WTC11 (cell line): ENCODE measurements at regions not wholly inside any gene's neighbourhood (a gene's known extent, or its start where the extent isn't known, plus 50 kb on each side); places are given as distances from the start of the nearest gene placed in this dataset.
"Not testable (repeated sequence)": the region's sequence is repeated elsewhere in the genome, so short reads cannot be mapped to it uniquely, and the experiment has no call there.

Experiments used
- ATAC-seq: fragments of 200-7000 bp; cut with Tn5 transposase; 2 replicates; pipeline ENCODE4 v1.10.0; 2021; ENCODE audit warnings: mild to moderate bottlenecking, moderate library complexity
- CTCF ChIA-PET: fragments of 300-600 bp; sonication (Branson Sonifier 250); formaldehyde crosslinking; loops from one replicate; lab custom pipeline; 2021; ENCODE audit warnings: antibody characterized with exemption; lab: Charles Lee
- POLR2A ChIA-PET: fragments of 350-600 bp; sonication (Branson Sonifier 250); formaldehyde crosslinking; loops from one replicate; lab custom pipeline; 2021; ENCODE audit warnings: antibody characterized with exemption; lab: Charles Lee
- DNase-seq: peaks from one replicate; pipeline ENCODE4 v3.0.0; 2021; ENCODE audit warnings: low spot score
- H3K27ac Mint-ChIP-seq: 2 replicates; pipeline ENCODE4 v1.8.0; 2021; ENCODE audit warnings: mixed read lengths
- H3K27me3 Mint-ChIP-seq: 2 replicates; pipeline ENCODE4 v1.8.0; 2021; ENCODE audit warnings: low read depth, mild to moderate bottlenecking, moderate library complexity, mixed read lengths
- H3K36me3 Mint-ChIP-seq: 2 replicates; pipeline ENCODE4 v1.8.0; 2021; ENCODE audit warnings: mixed read lengths
- H3K4me1 Mint-ChIP-seq: 2 replicates; pipeline ENCODE4 v1.8.0; 2022; ENCODE audit warnings: mixed read lengths
- H3K4me3 Mint-ChIP-seq: 2 replicates; pipeline ENCODE4 v1.8.0; 2021; ENCODE audit warnings: mild to moderate bottlenecking, moderate library complexity, mixed read lengths
- H3K9me3 Mint-ChIP-seq: 2 replicates; pipeline ENCODE4 v1.8.0; 2021; ENCODE audit warnings: mixed read lengths
- GRHL2 ChIP-seq: fragments of 250-450 bp; sonication (Bioruptor Pico); IDR thresholded peaks from 2 replicates; pipeline ENCODE4 v1.8.0; 2022; ENCODE audit warnings: mild to moderate bottlenecking, moderate library complexity; ENCODE audit not compliant: insufficient replicate concordance, severe bottlenecking
- JAZF1 ChIP-seq: fragments of 250-450 bp; sonication (Bioruptor Pico); IDR thresholded peaks from 2 replicates; pipeline ENCODE4 v1.9.0; 2021; ENCODE audit warnings: moderate library complexity, mild to moderate bottlenecking, inconsistent platforms
- NR3C1 ChIP-seq: sonication (generic); formaldehyde crosslinking; conservative IDR thresholded peaks from 2 replicates; pipeline ENCODE4 v1.8.1; 2023; ENCODE audit warnings: low read depth, mild to moderate bottlenecking, missing genetic modification reagents
- SMAD3 ChIP-seq: sonication (generic); formaldehyde crosslinking; IDR thresholded peaks from 2 replicates; pipeline ENCODE4 v1.8.0; 2022; ENCODE audit warnings: missing genetic modification reagents, mild to moderate bottlenecking, borderline replicate concordance
- SMAD4 ChIP-seq: sonication (generic); formaldehyde crosslinking; IDR thresholded peaks from 2 replicates; pipeline ENCODE4 v1.8.0; 2022; ENCODE audit warnings: mild to moderate bottlenecking, missing genetic modification reagents
- TCF7 ChIP-seq: sonication (generic); formaldehyde crosslinking; IDR thresholded peaks from 2 replicates; pipeline ENCODE4 v1.8.0; 2022; ENCODE audit warnings: mild to moderate bottlenecking, low read depth, missing genetic modification reagents, moderate library complexity
- ZNF121 ChIP-seq: sonication (generic); formaldehyde crosslinking; IDR thresholded peaks from 2 replicates; pipeline ENCODE4 v1.8.0; 2023; ENCODE audit warnings: missing genetic modification reagents
- ZNF263 ChIP-seq: sonication (generic); formaldehyde crosslinking; IDR thresholded peaks from 2 replicates; pipeline ENCODE4 v1.8.1; 2022; ENCODE audit warnings: low read depth, mild to moderate bottlenecking, moderate library complexity, missing genetic modification reagents
- ZNF317 ChIP-seq: sonication (generic); formaldehyde crosslinking; IDR thresholded peaks from 2 replicates; pipeline ENCODE4 v1.8.1; 2023; ENCODE audit warnings: low read depth, mild to moderate bottlenecking, moderate library complexity, missing genetic modification reagents, borderline replicate concordance
- ZNF671 ChIP-seq: fragments of 250-450 bp; sonication (Bioruptor Pico); IDR thresholded peaks from 2 replicates; pipeline ENCODE4 v1.8.0; 2021; ENCODE audit warnings: mild to moderate bottlenecking
- TF ChIP-seq, protein P1 (sequence below): fragments of 250-450 bp; sonication (Bioruptor Pico); IDR thresholded peaks from 2 replicates; pipeline ENCODE4 v1.9.0; 2021; ENCODE audit warnings: mild to moderate bottlenecking
- TF ChIP-seq, protein P2 (sequence below): sonication (generic); formaldehyde crosslinking; IDR thresholded peaks from 2 replicates; pipeline ENCODE4 v1.8.0; 2022; ENCODE audit warnings: mild to moderate bottlenecking, missing genetic modification reagents
- TF ChIP-seq, protein P3 (sequence below): sonication (generic); formaldehyde crosslinking; IDR thresholded peaks from 2 replicates; pipeline ENCODE4 v1.8.1; 2022; ENCODE audit warnings: mild to moderate bottlenecking, moderate library complexity, missing genetic modification reagents
- TF ChIP-seq, protein P4 (sequence below): fragments of 250-450 bp; sonication (Bioruptor Pico); IDR thresholded peaks from 2 replicates; pipeline ENCODE4 v1.9.0; 2021; ENCODE audit warnings: moderate library complexity, mild to moderate bottlenecking, inconsistent platforms, borderline replicate concordance
- TF ChIP-seq, protein P5 (sequence below): fragments of 250-450 bp; sonication (Bioruptor Pico); IDR thresholded peaks from 2 replicates; pipeline ENCODE4 v2.1.2; 2022; ENCODE audit warnings: mild to moderate bottlenecking, moderate library complexity
- TF ChIP-seq, protein P6 (sequence below): sonication (generic); formaldehyde crosslinking; IDR thresholded peaks from 2 replicates; pipeline ENCODE4 v1.8.0; 2023; ENCODE audit warnings: missing genetic modification reagents

DNA sequence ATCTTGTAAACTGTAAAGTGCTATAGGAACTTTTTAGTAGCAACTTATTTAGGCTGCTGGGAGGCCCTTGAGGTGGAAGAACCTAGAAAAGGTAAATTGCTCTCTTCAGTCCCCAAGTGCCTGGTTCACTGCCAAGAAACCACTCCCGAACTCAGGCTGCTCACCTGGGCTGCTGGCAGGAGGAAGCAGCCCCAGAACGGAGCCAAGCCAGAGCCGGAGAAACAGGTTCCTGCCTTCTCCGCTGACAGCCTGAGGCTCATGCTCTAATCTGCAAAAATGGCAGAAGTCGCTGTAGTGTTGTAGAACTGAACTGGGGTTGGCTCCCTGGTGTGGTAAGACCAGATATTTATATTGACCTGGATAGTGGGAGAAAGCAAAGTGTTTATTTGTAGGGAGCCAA lies 136.0 kb downstream of the CUL2 start:
- Mint-ChIP-seq H3K4me3 (no peak overlapping the region), H3K36me3 (no peaks in the 10 kb centered on the region), H3K4me1 (peaks cover 6% of the 10 kb centered on the region), H3K9me3 (no peaks in the 10 kb centered on the region), H3K27ac (peak overlapping the region; percentile 87; the same call in 1 of the 2 replicates), H3K27me3 (no peaks in the 10 kb centered on the region)
- DNase-seq (no peak), ATAC-seq (peak; percentile 57; the same call in 1 of the 2 replicates)
- no peak for TF ChIP-seq ZNF671 (CRISPR knock-in tag)
- no peak for TF ChIP-seq SMAD3 (CRISPR knock-in tag)
- TF ChIP-seq NR3C1 (CRISPR knock-in tag): no peak
- TF ChIP-seq, protein P1, sequence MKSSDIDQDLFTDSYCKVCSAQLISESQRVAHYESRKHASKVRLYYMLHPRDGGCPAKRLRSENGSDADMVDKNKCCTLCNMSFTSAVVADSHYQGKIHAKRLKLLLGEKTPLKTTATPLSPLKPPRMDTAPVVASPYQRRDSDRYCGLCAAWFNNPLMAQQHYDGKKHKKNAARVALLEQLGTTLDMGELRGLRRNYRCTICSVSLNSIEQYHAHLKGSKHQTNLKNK (CRISPR knock-in tag): no peak
- ChIA-PET POLR2A (no interaction called here), CTCF (no interaction called here)

DNA sequence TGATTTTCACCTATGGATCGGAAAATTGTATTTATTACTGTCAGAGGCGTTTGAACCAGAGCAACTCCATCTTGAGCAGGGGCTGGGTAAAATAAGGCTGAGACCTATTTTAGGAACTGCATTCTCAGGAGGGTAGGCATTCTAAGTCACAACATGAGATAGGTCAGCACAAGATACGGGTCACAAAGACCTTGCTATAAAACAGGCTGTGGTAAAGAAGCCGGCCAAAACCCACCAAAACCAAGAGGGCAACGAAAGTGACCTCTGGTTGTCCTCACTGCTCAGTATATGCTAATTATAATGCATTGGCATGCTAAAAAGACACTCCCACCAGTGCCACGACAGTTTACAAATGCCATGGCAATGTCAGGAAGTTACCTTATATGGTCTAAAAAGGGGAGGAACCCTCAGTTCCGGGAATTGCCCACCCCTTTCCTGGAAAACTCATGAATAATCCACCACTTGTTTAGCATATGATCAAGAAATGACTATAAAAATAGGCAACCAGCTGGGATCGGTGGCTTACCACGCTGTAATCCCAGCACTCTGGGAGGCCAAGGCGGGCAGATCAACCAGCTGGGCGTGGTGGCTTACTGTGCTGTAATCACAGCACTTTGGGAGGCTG lies 136.3 kb upstream of the PARD3 start:
- not testable (repeated sequence) for H3K4me1 Mint-ChIP-seq, H3K9me3 Mint-ChIP-seq, ATAC-seq, H3K27me3 Mint-ChIP-seq, H3K4me3 Mint-ChIP-seq, DNase-seq, H3K36me3 Mint-ChIP-seq, H3K27ac Mint-ChIP-seq
- POLR2A ChIA-PET: interaction anchor here (0.6 kb wide), 1 partner anchor 633 kb away, joined by 4 read pairs; no protein-coding TSS in a partner anchor
- CTCF ChIA-PET: interaction anchor here (1.9 kb wide), 1 partner anchor 13 kb away, joined by 8 read pairs; no protein-coding TSS in a partner anchor

DNA sequence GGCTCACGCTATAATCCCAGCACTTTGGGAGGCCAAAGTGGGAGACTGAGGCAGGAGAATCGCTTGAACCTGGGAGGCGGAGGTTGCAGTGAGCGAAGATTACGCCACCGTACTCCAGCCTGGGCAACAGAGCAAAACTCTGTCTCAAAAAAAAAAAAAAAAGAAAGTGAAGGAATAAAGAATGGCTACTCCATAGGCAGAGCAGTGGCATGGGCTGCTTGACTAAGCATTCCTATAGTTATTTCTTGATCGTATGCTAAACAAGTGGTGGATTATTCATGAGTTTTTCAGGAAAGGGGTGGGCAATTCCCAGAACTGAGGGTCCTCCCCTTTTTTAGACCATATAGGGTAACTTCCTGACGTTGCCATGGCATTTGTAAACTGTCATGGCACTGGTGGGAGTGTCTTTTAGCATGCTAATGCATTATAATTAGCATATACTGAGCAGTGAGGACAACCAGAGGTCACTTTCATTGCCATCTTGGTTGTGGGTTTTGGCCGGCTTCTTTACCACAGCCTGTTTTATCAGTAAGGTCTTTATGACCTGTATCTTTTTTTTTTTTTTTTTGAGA lies 130.9 kb upstream of the PARD3 start:
- CTCF ChIA-PET: interaction anchor here (0.8 kb wide), 1 partner anchor 8 kb away, joined by 4 read pairs; no protein-coding TSS in a partner anchor

DNA sequence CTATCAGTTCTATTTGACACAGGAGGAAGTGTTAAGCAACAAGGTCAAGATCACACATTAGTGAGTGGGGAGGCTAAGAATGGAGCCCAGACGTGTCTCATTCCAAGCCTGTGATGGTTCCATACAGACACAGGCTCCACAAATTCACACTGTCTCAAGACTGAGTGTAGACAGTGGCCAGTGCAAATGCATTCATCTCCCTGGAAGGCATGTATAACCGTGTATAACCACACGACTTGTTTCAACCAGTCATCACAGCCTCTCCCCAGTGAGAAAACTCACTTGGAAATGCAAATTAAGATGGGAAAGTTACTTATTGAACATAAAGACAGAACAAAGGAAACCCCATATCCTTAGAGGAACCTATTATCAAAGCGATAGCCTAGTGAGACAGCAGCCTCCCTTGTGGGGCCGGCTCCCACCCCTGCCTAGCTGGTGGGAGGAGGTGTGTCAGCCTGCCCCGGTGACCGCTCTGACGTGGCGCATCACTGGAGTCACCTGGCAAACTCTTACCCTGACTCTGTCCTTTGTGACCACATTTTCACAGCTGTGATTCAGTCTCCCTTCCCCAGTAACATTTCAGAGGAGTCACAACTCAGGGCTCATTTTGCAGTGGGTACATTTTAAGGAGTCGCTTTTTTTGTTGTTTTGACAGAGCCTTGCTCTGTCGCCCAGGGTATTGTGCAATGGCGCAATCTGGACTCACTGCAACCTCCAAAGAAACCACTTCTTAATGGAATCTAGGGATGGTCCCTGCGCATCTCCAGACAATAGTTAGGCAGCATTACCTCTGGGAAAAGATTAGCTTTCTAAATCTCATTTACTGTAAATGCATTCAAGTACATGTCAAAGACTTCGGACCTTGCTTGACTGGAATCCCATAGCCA lies 126.6 kb upstream of the PARD3 start:
- ChIA-PET POLR2A (no interaction called here), CTCF (no interaction called here)
- Mint-ChIP-seq H3K27me3 (no peaks in the 10 kb centered on the region), H3K9me3 (peaks cover 8% of the 10 kb centered on the region; the same call in 1 of the 2 replicates), H3K36me3 (no peaks in the 10 kb centered on the region), H3K27ac (no peak overlapping the region), H3K4me3 (no peak overlapping the region), H3K4me1 (peaks cover 47% of the 10 kb centered on the region)
- ATAC-seq: peak; percentile 32
- DNase-seq: no peak
- TF ChIP-seq ZNF317 (CRISPR knock-in tag) (no peak), ZNF263 (CRISPR knock-in tag) (no peak), TCF7 (CRISPR knock-in tag) (no peak), JAZF1 (CRISPR knock-in tag) (no peak), SMAD3 (CRISPR knock-in tag) (no peak), SMAD4 (CRISPR knock-in tag) (no peak), ZNF121 (no peak), GRHL2 (no peak)
- TF ChIP-seq, protein P2, sequence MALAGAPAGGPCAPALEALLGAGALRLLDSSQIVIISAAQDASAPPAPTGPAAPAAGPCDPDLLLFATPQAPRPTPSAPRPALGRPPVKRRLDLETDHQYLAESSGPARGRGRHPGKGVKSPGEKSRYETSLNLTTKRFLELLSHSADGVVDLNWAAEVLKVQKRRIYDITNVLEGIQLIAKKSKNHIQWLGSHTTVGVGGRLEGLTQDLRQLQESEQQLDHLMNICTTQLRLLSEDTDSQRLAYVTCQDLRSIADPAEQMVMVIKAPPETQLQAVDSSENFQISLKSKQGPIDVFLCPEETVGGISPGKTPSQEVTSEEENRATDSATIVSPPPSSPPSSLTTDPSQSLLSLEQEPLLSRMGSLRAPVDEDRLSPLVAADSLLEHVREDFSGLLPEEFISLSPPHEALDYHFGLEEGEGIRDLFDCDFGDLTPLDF (CRISPR knock-in tag): no peak
- TF ChIP-seq, protein P3, sequence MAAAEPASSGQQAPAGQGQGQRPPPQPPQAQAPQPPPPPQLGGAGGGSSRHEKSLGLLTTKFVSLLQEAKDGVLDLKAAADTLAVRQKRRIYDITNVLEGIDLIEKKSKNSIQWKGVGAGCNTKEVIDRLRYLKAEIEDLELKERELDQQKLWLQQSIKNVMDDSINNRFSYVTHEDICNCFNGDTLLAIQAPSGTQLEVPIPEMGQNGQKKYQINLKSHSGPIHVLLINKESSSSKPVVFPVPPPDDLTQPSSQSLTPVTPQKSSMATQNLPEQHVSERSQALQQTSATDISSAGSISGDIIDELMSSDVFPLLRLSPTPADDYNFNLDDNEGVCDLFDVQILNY: no peak
- TF ChIP-seq, protein P4, sequence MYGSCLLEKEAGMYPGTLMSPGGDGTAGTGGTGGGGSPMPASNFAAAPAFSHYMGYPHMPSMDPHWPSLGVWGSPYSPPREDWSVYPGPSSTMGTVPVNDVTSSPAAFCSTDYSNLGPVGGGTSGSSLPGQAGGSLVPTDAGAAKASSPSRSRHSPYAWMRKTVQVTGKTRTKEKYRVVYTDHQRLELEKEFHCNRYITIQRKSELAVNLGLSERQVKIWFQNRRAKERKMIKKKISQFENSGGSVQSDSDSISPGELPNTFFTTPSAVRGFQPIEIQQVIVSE (CRISPR knock-in tag): no peak
- TF ChIP-seq, protein P5, sequence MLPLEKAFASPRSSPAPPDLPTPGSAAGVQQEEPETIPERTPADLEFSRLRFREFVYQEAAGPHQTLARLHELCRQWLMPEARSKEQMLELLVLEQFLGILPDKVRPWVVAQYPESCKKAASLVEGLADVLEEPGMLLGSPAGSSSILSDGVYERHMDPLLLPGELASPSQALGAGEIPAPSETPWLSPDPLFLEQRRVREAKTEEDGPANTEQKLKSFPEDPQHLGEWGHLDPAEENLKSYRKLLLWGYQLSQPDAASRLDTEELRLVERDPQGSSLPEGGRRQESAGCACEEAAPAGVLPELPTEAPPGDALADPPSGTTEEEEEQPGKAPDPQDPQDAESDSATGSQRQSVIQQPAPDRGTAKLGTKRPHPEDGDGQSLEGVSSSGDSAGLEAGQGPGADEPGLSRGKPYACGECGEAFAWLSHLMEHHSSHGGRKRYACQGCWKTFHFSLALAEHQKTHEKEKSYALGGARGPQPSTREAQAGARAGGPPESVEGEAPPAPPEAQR (CRISPR knock-in tag): no peak
- TF ChIP-seq, protein P6, sequence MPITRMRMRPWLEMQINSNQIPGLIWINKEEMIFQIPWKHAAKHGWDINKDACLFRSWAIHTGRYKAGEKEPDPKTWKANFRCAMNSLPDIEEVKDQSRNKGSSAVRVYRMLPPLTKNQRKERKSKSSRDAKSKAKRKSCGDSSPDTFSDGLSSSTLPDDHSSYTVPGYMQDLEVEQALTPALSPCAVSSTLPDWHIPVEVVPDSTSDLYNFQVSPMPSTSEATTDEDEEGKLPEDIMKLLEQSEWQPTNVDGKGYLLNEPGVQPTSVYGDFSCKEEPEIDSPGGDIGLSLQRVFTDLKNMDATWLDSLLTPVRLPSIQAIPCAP (CRISPR knock-in tag): no peak

More for the DNA sequence above, 130.9 kb upstream of the PARD3 start:
- peaks cover 28% of the 10 kb centered on the region for H3K4me1 Mint-ChIP-seq
- not testable (repeated sequence) for H3K27ac Mint-ChIP-seq, H3K4me3 Mint-ChIP-seq, H3K9me3 Mint-ChIP-seq, ATAC-seq, H3K36me3 Mint-ChIP-seq, H3K27me3 Mint-ChIP-seq, DNase-seq
- POLR2A ChIA-PET: interaction anchor here (0.7 kb wide), 1 partner anchor 533 kb away, joined by 3 read pairs; no protein-coding TSS in a partner anchor
